GM23338 (cell line): ENCODE measurements at regions not wholly inside any gene's neighbourhood (a gene's known extent, or its start where the extent isn't known, plus 50 kb on each side); places are given as distances from the start of the nearest gene placed in this dataset.
"Not testable (repeated sequence)": the region's sequence is repeated elsewhere in the genome, so short reads cannot be mapped to it uniquely, and the experiment has no call there.

Experiments
- ATAC-seq: fragments of 200-7000 bp; cut with Tn5 transposase; 3 replicates; pipeline ENCODE4 v1.9.1; 2020
- DNase-seq: peaks from one replicate; pipeline ENCODE4 v3.0.0-alpha.2; 2015; ENCODE audit warnings: low spot score
- H2AFZ ChIP-seq: fragments of 200-600 bp; sonication (generic); 2 replicates; pipeline ENCODE4 v1.8.0; 2016; ENCODE audit warnings: antibody characterized with exemption, mild to moderate bottlenecking, moderate library complexity
- H3F3A ChIP-seq: fragments of 200-600 bp; sonication (generic); replicated peaks from 2 replicates; pipeline ENCODE4 v1.8.0; 2017; ENCODE audit warnings: antibody characterized with exemption, mixed run types, low read depth
- H3K27ac ChIP-seq: fragments of 200-600 bp; sonication (generic); 2 replicates; pipeline ENCODE4 v1.6.1; 2016; ENCODE audit warnings: low read depth
- H3K27me3 ChIP-seq: fragments of 200-600 bp; sonication (generic); 2 replicates; pipeline ENCODE4 v1.8.0; 2016; ENCODE audit warnings: mild to moderate bottlenecking, mixed run types, moderate library complexity; ENCODE audit not compliant: insufficient read depth
- H3K36me3 ChIP-seq: fragments of 200-600 bp; sonication (generic); 2 replicates; pipeline ENCODE4 v1.8.0; 2016; ENCODE audit warnings: mild to moderate bottlenecking; ENCODE audit not compliant: insufficient read depth
- H3K4me1 ChIP-seq: fragments of 200-600 bp; sonication (generic); 2 replicates; pipeline ENCODE4 v1.8.0; 2016; ENCODE audit warnings: mild to moderate bottlenecking, moderate library complexity; ENCODE audit not compliant: insufficient read depth
- H3K4me2 ChIP-seq: fragments of 200-600 bp; sonication (generic); 2 replicates; pipeline ENCODE4 v1.7.1; 2017; ENCODE audit warnings: mixed run types
- H3K4me3 ChIP-seq: fragments of 200-600 bp; sonication (generic); 2 replicates; pipeline ENCODE4 v1.6.1; 2016; ENCODE audit warnings: mixed run types
- H3K79me2 ChIP-seq: fragments of 200-600 bp; sonication (generic); replicated peaks from 2 replicates; pipeline ENCODE4 v1.8.0; 2017; ENCODE audit warnings: mild to moderate bottlenecking; ENCODE audit not compliant: insufficient read depth
- H3K9me2 ChIP-seq: fragments of 200-600 bp; sonication (generic); 2 replicates; pipeline ENCODE4 v1.8.0; 2017; ENCODE audit not compliant: insufficient read depth
- H4K20me1 ChIP-seq: fragments of 200-600 bp; sonication (generic); replicated peaks from 2 replicates; pipeline ENCODE4 v1.8.0; 2017; ENCODE audit warnings: mild to moderate bottlenecking; ENCODE audit not compliant: insufficient read depth
- H3K27ac Mint-ChIP-seq: 2 replicates; pipeline ENCODE4 v1.8.0; 2020; ENCODE audit warnings: inconsistent platforms, mild to moderate bottlenecking, moderate library complexity, mixed read lengths
- H3K27me3 Mint-ChIP-seq: 3 replicates; pipeline ENCODE4 v1.8.0; 2022; ENCODE audit warnings: low read depth, mild to moderate bottlenecking, moderate library complexity, mixed read lengths, inconsistent platforms; ENCODE audit not compliant: insufficient read depth, poor library complexity
- H3K36me3 Mint-ChIP-seq: 3 replicates; pipeline ENCODE4 v1.8.0; 2021; ENCODE audit warnings: low read depth, mild to moderate bottlenecking, inconsistent platforms, moderate library complexity, mixed read lengths
- H3K4me1 Mint-ChIP-seq: 3 replicates; pipeline ENCODE4 v1.8.0; 2020; ENCODE audit warnings: mild to moderate bottlenecking, inconsistent platforms, mixed read lengths
- H3K4me3 Mint-ChIP-seq: 3 replicates; pipeline ENCODE4 v1.8.0; 2021; ENCODE audit warnings: moderate library complexity, mild to moderate bottlenecking, inconsistent platforms, mixed read lengths
- H3K9me3 Mint-ChIP-seq: 3 replicates; pipeline ENCODE4 v1.8.0; 2020; ENCODE audit warnings: moderate library complexity, mild to moderate bottlenecking, inconsistent platforms, mixed read lengths
- POLR2AphosphoS5 ChIP-seq: IDR thresholded peaks from 2 replicates; pipeline ENCODE4 v1.6.1; 2016; ENCODE audit warnings: antibody characterized with exemption, low read depth
- ZNF114 ChIP-seq: fragments of 250-450 bp; sonication (Bioruptor Pico); IDR thresholded peaks from 2 replicates; pipeline ENCODE4 v1.5.0; 2020; ENCODE audit warnings: mild to moderate bottlenecking, moderate library complexity
- ZNF331 ChIP-seq: fragments of 250-450 bp; sonication (Bioruptor Pico); IDR thresholded peaks from 2 replicates; pipeline ENCODE4 v1.5.0; 2020; ENCODE audit warnings: low read depth, mild to moderate bottlenecking, moderate library complexity
- TF ChIP-seq, protein P1 (sequence below), 2 experiments: fragments of 200-600 bp in 1 of 2; sonication (generic) in 1 of 2; conservative IDR thresholded peaks; 2 replicates each; pipeline versions ENCODE4 v1.5.1 to v1.6.1; 2016 to 2017; ENCODE audit warnings: antibody characterized with exemption in 2 of 2, low read depth in 2 of 2, mild to moderate bottlenecking in 2 of 2, moderate library complexity in 1 of 2
- TF ChIP-seq, protein P2 (sequence below): fragments of 250-450 bp; sonication (Bioruptor Pico); IDR thresholded peaks from 2 replicates; pipeline ENCODE4 v1.5.0; 2020; ENCODE audit warnings: mild to moderate bottlenecking, moderate library complexity

DNA sequence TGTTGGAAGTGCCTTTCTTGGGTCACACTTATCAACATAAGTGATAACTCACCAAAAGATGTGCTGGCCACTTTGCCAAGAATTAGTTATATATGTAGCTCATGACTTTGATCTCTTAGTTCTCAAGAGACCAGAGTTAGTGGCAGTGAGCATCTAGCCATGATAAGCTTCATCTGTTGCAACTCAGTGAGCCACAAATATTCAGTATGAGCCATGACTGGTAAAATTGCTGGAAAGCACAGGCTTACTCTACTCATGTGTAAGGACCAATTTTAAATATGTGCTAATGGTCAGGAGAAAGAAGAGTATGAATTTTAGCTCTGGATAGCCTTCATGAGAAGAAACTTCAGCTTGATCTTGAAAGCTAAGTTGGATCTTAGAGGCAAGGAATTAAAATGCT lies 59.4 kb upstream of the TLL1 start:
- Histone ChIP-seq H4K20me1 (no peaks in the 10 kb centered on the region), H2AFZ (no peak overlapping the region), H3K4me2 (no peak overlapping the region), H3K4me3 (no peak overlapping the region), H3K27me3 (no peaks in the 10 kb centered on the region), H3K4me1 (no peaks in the 10 kb centered on the region), H3F3A (no peaks in the 10 kb centered on the region), H3K36me3 (no peaks in the 10 kb centered on the region), H3K79me2 (no peaks in the 10 kb centered on the region), H3K9me2 (peaks cover 5% of the 10 kb centered on the region; the same call in 1 of the 2 replicates), H3K27ac (no peak overlapping the region)
- Mint-ChIP-seq H3K36me3 (peaks cover 7% of the 10 kb centered on the region; the same call in 2 of the 3 replicates), H3K9me3 (peaks cover 8% of the 10 kb centered on the region; the same call in 2 of the 3 replicates), H3K27ac (no peak overlapping the region), H3K4me3 (no peak overlapping the region), H3K27me3 (no peaks in the 10 kb centered on the region), H3K4me1 (no peaks in the 10 kb centered on the region)
- no peak for TF ChIP-seq POLR2AphosphoS5
- no peak for TF ChIP-seq ZNF114 (CRISPR knock-in tag)
- TF ChIP-seq, protein P1, sequence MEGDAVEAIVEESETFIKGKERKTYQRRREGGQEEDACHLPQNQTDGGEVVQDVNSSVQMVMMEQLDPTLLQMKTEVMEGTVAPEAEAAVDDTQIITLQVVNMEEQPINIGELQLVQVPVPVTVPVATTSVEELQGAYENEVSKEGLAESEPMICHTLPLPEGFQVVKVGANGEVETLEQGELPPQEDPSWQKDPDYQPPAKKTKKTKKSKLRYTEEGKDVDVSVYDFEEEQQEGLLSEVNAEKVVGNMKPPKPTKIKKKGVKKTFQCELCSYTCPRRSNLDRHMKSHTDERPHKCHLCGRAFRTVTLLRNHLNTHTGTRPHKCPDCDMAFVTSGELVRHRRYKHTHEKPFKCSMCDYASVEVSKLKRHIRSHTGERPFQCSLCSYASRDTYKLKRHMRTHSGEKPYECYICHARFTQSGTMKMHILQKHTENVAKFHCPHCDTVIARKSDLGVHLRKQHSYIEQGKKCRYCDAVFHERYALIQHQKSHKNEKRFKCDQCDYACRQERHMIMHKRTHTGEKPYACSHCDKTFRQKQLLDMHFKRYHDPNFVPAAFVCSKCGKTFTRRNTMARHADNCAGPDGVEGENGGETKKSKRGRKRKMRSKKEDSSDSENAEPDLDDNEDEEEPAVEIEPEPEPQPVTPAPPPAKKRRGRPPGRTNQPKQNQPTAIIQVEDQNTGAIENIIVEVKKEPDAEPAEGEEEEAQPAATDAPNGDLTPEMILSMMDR (conservative IDR thresholded peaks at IDR 0.05; ENCODE audit: low read depth in 2 of 2): no peak
- no peak for ATAC-seq
- DNase-seq: no peak

DNA sequence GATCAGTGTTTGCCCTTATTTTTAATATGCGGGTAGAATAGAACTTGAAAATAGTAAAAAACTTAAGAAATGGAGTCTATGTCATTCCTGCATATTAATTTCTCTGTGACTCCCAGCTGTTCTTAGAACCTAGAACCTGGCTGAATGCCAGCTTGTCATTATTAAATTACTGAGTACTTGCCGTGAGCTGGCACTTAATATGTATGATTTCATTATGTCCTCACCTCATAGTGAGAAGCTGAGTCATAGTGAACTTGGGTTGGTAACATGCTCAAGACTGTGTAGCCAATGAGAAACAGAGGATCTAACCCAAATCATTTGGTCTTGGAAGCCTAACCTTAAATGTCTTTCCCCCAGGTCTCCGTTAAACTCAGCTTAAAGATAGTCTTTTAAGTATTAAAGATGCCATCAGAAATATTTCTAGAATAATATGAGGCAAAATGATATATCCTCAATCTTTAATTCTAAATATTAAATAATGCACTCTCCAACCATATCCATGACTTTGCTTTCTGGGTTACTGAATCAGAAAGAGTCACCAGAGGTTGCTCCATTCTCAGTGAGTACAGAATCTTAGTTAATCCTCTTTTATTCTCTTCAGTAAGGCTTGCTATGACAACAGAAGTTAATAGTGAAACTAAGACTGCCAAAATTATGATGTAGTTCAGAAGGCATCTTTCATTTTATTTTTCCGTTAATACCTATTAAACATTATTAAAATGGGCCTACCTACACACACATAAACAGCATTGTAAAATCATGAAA lies 58.6 kb upstream of the TLL1 start:
- Histone ChIP-seq H3K79me2 (no peaks in the 10 kb centered on the region), H3K36me3 (no peaks in the 10 kb centered on the region), H3F3A (no peaks in the 10 kb centered on the region), H2AFZ (no peak overlapping the region), H3K4me2 (no peak overlapping the region), H3K4me3 (no peak overlapping the region), H3K4me1 (no peaks in the 10 kb centered on the region), H4K20me1 (no peaks in the 10 kb centered on the region), H3K27me3 (no peaks in the 10 kb centered on the region), H3K27ac (no peak overlapping the region), H3K9me2 (peaks cover 5% of the 10 kb centered on the region; the same call in 1 of the 2 replicates)
- H3K4me3 Mint-ChIP-seq: no peak overlapping the region
- DNase-seq: no peak
- no peaks in the 10 kb centered on the region for H3K4me1 Mint-ChIP-seq
- H3K9me3 Mint-ChIP-seq: peaks cover 11% of the 10 kb centered on the region; the same call in 2 of the 3 replicates
- H3K27ac Mint-ChIP-seq: no peak overlapping the region
- peaks cover 7% of the 10 kb centered on the region; the same call in 2 of the 3 replicates for H3K36me3 Mint-ChIP-seq
- no peaks in the 10 kb centered on the region for H3K27me3 Mint-ChIP-seq
- ATAC-seq: no peak
- no peak for TF ChIP-seq ZNF331
- TF ChIP-seq, protein P2, sequence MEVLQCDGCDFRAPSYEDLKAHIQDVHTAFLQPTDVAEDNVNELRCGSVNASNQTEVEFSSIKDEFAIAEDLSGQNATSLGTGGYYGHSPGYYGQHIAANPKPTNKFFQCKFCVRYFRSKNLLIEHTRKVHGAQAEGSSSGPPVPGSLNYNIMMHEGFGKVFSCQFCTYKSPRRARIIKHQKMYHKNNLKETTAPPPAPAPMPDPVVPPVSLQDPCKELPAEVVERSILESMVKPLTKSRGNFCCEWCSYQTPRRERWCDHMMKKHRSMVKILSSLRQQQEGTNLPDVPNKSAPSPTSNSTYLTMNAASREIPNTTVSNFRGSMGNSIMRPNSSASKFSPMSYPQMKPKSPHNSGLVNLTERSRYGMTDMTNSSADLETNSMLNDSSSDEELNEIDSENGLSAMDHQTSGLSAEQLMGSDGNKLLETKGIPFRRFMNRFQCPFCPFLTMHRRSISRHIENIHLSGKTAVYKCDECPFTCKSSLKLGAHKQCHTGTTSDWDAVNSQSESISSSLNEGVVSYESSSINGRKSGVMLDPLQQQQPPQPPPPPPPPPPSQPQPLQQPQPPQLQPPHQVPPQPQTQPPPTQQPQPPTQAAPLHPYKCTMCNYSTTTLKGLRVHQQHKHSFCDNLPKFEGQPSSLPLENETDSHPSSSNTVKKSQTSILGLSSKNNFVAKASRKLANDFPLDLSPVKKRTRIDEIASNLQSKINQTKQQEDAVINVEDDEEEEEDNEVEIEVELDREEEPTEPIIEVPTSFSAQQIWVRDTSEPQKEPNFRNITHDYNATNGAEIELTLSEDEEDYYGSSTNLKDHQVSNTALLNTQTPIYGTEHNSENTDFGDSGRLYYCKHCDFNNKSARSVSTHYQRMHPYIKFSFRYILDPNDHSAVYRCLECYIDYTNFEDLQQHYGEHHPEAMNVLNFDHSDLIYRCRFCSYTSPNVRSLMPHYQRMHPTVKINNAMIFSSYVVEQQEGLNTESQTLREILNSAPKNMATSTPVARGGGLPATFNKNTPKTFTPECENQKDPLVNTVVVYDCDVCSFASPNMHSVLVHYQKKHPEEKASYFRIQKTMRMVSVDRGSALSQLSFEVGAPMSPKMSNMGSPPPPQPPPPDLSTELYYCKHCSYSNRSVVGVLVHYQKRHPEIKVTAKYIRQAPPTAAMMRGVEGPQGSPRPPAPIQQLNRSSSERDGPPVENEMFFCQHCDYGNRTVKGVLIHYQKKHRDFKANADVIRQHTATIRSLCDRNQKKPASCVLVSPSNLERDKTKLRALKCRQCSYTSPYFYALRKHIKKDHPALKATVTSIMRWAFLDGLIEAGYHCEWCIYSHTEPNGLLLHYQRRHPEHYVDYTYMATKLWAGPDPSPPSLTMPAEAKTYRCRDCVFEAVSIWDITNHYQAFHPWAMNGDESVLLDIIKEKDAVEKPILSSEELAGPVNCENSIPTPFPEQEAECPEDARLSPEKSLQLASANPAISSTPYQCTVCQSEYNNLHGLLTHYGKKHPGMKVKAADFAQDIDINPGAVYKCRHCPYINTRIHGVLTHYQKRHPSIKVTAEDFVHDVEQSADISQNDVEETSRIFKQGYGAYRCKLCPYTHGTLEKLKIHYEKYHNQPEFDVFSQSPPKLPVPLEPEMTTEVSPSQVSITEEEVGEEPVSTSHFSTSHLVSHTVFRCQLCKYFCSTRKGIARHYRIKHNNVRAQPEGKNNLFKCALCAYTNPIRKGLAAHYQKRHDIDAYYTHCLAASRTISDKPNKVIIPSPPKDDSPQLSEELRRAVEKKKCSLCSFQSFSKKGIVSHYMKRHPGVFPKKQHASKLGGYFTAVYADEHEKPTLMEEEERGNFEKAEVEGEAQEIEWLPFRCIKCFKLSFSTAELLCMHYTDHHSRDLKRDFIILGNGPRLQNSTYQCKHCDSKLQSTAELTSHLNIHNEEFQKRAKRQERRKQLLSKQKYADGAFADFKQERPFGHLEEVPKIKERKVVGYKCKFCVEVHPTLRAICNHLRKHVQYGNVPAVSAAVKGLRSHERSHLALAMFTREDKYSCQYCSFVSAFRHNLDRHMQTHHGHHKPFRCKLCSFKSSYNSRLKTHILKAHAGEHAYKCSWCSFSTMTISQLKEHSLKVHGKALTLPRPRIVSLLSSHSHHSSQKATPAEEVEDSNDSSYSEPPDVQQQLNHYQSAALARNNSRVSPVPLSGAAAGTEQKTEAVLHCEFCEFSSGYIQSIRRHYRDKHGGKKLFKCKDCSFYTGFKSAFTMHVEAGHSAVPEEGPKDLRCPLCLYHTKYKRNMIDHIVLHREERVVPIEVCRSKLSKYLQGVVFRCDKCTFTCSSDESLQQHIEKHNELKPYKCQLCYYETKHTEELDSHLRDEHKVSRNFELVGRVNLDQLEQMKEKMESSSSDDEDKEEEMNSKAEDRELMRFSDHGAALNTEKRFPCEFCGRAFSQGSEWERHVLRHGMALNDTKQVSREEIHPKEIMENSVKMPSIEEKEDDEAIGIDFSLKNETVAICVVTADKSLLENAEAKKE (CRISPR knock-in tag): no peak

DNA sequence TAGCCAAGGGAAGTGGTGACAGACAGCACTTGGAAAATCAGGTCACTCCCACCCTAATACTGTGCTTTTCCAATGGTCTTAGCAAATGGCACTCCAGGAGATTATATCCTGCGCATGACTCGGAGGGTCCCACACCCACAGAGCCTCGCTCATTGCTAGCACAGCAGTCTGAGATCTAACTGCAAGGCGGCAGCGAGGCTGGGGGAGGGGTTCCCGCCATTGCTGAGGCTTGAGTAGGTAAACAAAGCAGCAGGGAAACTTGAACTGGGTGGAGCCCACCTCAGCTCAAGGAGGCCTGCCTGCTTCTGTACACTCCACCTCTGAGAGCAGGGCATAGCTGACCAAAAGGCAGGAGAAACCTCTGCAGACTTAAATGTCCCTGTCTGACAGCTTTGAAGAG lies 53.9 kb upstream of the TLL1 start:
- not testable (repeated sequence) for H3K36me3 ChIP-seq, DNase-seq, H3K27ac ChIP-seq, H3K4me3 Mint-ChIP-seq, H2AFZ ChIP-seq, H3K27me3 ChIP-seq, H3K27me3 Mint-ChIP-seq, H4K20me1 ChIP-seq, H3K9me2 ChIP-seq, ATAC-seq, H3K36me3 Mint-ChIP-seq, H3K4me2 ChIP-seq, H3K4me3 ChIP-seq, H3K4me1 Mint-ChIP-seq, H3F3A ChIP-seq, H3K4me1 ChIP-seq, H3K27ac Mint-ChIP-seq, H3K79me2 ChIP-seq
- peaks cover 11% of the 10 kb centered on the region; the same call in 2 of the 3 replicates for H3K9me3 Mint-ChIP-seq
